Neural progenitor cell (in vitro differentiated cells): ENCODE measurements at regions not wholly inside any gene's neighbourhood (a gene's known extent, or its start where the extent isn't known, plus 50 kb on each side); places are given as distances from the start of the nearest gene placed in this dataset.

Experiments
- DNase-seq: peaks from one replicate; pipeline ENCODE4 v3.0.0-alpha.2; 2016; ENCODE audit warnings: low spot score
- H2AFZ ChIP-seq: fragments of 200-600 bp; sonication (generic); replicated peaks from 2 replicates; pipeline ENCODE4 v1.6.1; 2016; ENCODE audit warnings: antibody characterized with exemption
- H3F3A ChIP-seq: fragments of 200-600 bp; sonication (generic); 2 replicates; pipeline ENCODE4 v1.6.1; 2016; ENCODE audit warnings: antibody characterized with exemption, low read depth
- H3K27ac ChIP-seq: fragments of 200-600 bp; sonication (generic); 2 replicates; pipeline ENCODE4 v1.5.1; 2016; ENCODE audit warnings: mild to moderate bottlenecking
- H3K27me3 ChIP-seq: fragments of 200-600 bp; sonication (generic); 2 replicates; pipeline ENCODE4 v1.6.1; 2016; ENCODE audit warnings: mild to moderate bottlenecking, moderate library complexity
- H3K36me3 ChIP-seq: fragments of 200-600 bp; sonication (generic); 2 replicates; pipeline ENCODE4 v1.5.1; 2016
- H3K4me1 ChIP-seq: fragments of 200-600 bp; sonication (generic); 2 replicates; pipeline ENCODE4 v1.6.1; 2016; ENCODE audit warnings: mixed run types
- H3K4me2 ChIP-seq: fragments of 200-600 bp; sonication (generic); 2 replicates; pipeline ENCODE4 v1.6.1; 2016
- H3K4me3 ChIP-seq: fragments of 200-600 bp; sonication (generic); 2 replicates; pipeline ENCODE4 v1.5.1; 2016
- H3K79me2 ChIP-seq: fragments of 200-600 bp; sonication (generic); 2 replicates; pipeline ENCODE4 v1.6.1; 2016; ENCODE audit warnings: low read depth
- H3K9ac ChIP-seq: fragments of 200-600 bp; sonication (generic); 2 replicates; pipeline ENCODE4 v1.6.1; 2016
- H3K9me3 ChIP-seq: fragments of 200-600 bp; sonication (generic); 2 replicates; pipeline ENCODE4 v1.5.1; 2016; ENCODE audit warnings: low read depth
- H4K20me1 ChIP-seq: fragments of 200-600 bp; sonication (generic); 2 replicates; pipeline ENCODE4 v1.6.1; 2016; ENCODE audit warnings: low read depth
- H3K27ac Mint-ChIP-seq: 3 replicates; pipeline ENCODE4 v1.8.0; 2021; ENCODE audit warnings: mixed read lengths
- H3K27me3 Mint-ChIP-seq: 2 replicates; pipeline ENCODE4 v1.8.0; 2022; ENCODE audit warnings: low read depth, mild to moderate bottlenecking, inconsistent platforms, moderate library complexity, mixed read lengths; ENCODE audit not compliant: insufficient read depth
- H3K36me3 Mint-ChIP-seq: 3 replicates; pipeline ENCODE4 v1.8.0; 2021; ENCODE audit warnings: mixed read lengths
- H3K4me1 Mint-ChIP-seq: 3 replicates; pipeline ENCODE4 v1.8.0; 2021; ENCODE audit warnings: mixed read lengths
- H3K4me3 Mint-ChIP-seq: 3 replicates; pipeline ENCODE4 v1.8.0; 2021; ENCODE audit warnings: mild to moderate bottlenecking, moderate library complexity, mixed read lengths
- H3K9me3 Mint-ChIP-seq: 3 replicates; pipeline ENCODE4 v1.8.0; 2020; ENCODE audit warnings: mixed read lengths
- CTCF ChIP-seq: fragments of 200-600 bp; sonication (generic); IDR thresholded peaks from 2 replicates; pipeline ENCODE4 v1.5.1; 2017; ENCODE audit warnings: antibody characterized with exemption, mild to moderate bottlenecking
- EZH2 ChIP-seq: fragments of 200-600 bp; sonication (generic); IDR thresholded peaks from 2 replicates; pipeline ENCODE4 v1.6.1; 2017; ENCODE audit warnings: antibody characterized with exemption, mild to moderate bottlenecking, moderate library complexity
- EZH2phosphoT487 ChIP-seq: fragments of 200-600 bp; sonication (generic); IDR thresholded peaks from 2 replicates; pipeline ENCODE4 v1.6.1; 2017; ENCODE audit warnings: antibody characterized with exemption

GRCh38 chr2:39615675-39616074 is 50.0 kb upstream of the TMEM178A start:
- Mint-ChIP-seq H3K27ac (no peak overlapping the region), H3K4me3 (no peak overlapping the region), H3K9me3 (no peaks in the 10 kb centered on the region), H3K4me1 (peaks cover 13% of the 10 kb centered on the region), H3K36me3 (no peaks in the 10 kb centered on the region), H3K27me3 (no peaks in the 10 kb centered on the region)
- no peaks in the 10 kb centered on the region for H3K79me2 ChIP-seq
- no peak overlapping the region for H3K4me2 ChIP-seq
- H3K27ac ChIP-seq, result no peak overlapping the region
- peaks cover 6% of the 10 kb centered on the region for H3K4me1 ChIP-seq
- TF ChIP-seq EZH2 (no peak), CTCF (no peak), EZH2phosphoT487 (no peak)
- H3F3A ChIP-seq, result no peaks in the 10 kb centered on the region
- no peaks in the 10 kb centered on the region for H3K27me3 ChIP-seq
- H3K9me3 ChIP-seq, result no peaks in the 10 kb centered on the region
- H3K9ac ChIP-seq, result no peak overlapping the region
- H3K36me3 ChIP-seq, result no peaks in the 10 kb centered on the region
- peak; percentile 11 for DNase-seq
- no peak overlapping the region for H2AFZ ChIP-seq
- no peak overlapping the region for H3K4me3 ChIP-seq
- H4K20me1 ChIP-seq, result no peaks in the 10 kb centered on the region
